RWPE2 (cell line): ENCODE measurements at regions not wholly inside any gene's neighbourhood (a gene's known extent, or its start where the extent isn't known, plus 50 kb on each side); places are given as distances from the start of the nearest gene placed in this dataset.

Source experiments
- ATAC-seq: fragments of 200-7000 bp; cut with Tn5 transposase; 3 replicates; pipeline ENCODE4 v1.9.1; 2021; ENCODE audit warnings: low read depth
- DNase-seq: peaks from one replicate; pipeline ENCODE4 v3.0.0-alpha.2; 2020; ENCODE audit warnings: low spot score
- H3K27ac ChIP-seq: fragments of 450-650 bp; 2 replicates; pipeline ENCODE4 v1.5.1; 2017; ENCODE audit warnings: mild to moderate bottlenecking; ENCODE audit not compliant: poor library complexity, severe bottlenecking
- H3K27me3 ChIP-seq: fragments of 250-450 bp; sonication (Bioruptor Pico); 2 replicates; pipeline ENCODE4 v1.5.1; 2021; ENCODE audit warnings: mild to moderate bottlenecking, moderate library complexity; ENCODE audit not compliant: insufficient read depth, poor library complexity, severe bottlenecking
- H3K36me3 ChIP-seq: fragments of 250-450 bp; sonication (Bioruptor Pico); 2 replicates; pipeline ENCODE4 v1.5.1; 2020; ENCODE audit warnings: low read depth, mild to moderate bottlenecking, moderate library complexity
- H3K4me1 ChIP-seq: fragments of 250-450 bp; sonication (Bioruptor Pico); 2 replicates; pipeline ENCODE4 v1.5.1; 2021; ENCODE audit warnings: mild to moderate bottlenecking, moderate library complexity; ENCODE audit not compliant: insufficient read depth, poor library complexity, severe bottlenecking
- H3K4me3 ChIP-seq: fragments of 250-450 bp; sonication (Bioruptor Pico); 2 replicates; pipeline ENCODE4 v1.5.1; 2021; ENCODE audit warnings: mild to moderate bottlenecking, moderate library complexity; ENCODE audit not compliant: severe bottlenecking
- H3K9me3 ChIP-seq: fragments of 250-450 bp; sonication (Bioruptor Pico); 2 replicates; pipeline ENCODE4 v1.5.1; 2021; ENCODE audit warnings: mild to moderate bottlenecking, moderate library complexity; ENCODE audit not compliant: severe bottlenecking
- TF ChIP-seq, protein P1 (sequence below): fragments of 450-650 bp; IDR thresholded peaks from one replicate; pipeline ENCODE4 v1.5.1; 2017; ENCODE audit warnings: mild to moderate bottlenecking, moderate library complexity; ENCODE audit not compliant: poor library complexity, severe bottlenecking

DNA sequence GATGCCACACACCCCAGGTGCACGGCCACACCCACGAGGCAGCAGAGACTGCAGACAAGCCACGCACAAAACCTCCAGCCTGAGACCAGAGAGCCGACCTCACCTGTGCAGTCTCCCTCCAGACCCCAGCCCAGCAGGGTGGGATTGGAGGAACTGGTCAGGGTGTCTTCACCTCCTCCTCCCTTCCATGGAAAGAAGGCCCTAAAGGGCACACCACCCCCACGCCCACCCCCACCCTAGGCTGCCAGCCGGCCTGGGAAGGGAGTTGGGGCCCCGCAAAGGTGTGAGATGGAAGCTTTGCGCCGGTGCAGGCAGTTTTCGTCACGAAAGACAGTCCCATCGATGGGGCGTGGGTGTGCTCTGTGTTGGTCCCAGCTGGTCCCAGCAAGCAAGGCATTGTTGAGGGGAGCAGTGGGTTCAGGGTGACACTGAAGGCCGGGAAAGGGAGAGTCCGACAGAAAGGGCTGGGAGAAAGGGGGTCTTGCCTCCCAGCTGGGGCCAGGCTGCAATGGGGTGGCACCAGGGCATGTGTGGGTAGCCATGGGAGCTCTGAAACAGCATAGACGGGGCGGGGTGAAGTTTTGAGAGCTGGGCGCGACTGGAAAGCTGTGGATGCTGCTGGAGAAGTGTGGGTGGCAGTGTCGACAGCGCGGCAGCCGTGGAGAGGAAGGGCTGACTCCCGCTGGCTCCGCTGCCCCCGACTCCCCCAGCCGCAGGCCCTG, 349.2 kb downstream of the GLRX3 start:
- DNase-seq: no peak
- H3K4me1 ChIP-seq: no peaks in the 10 kb centered on the region
- no peak for ATAC-seq
- H3K4me3 ChIP-seq: no peak overlapping the region
- H3K27ac ChIP-seq: no peak overlapping the region
- no peaks in the 10 kb centered on the region for H3K27me3 ChIP-seq
- TF ChIP-seq, protein P1, sequence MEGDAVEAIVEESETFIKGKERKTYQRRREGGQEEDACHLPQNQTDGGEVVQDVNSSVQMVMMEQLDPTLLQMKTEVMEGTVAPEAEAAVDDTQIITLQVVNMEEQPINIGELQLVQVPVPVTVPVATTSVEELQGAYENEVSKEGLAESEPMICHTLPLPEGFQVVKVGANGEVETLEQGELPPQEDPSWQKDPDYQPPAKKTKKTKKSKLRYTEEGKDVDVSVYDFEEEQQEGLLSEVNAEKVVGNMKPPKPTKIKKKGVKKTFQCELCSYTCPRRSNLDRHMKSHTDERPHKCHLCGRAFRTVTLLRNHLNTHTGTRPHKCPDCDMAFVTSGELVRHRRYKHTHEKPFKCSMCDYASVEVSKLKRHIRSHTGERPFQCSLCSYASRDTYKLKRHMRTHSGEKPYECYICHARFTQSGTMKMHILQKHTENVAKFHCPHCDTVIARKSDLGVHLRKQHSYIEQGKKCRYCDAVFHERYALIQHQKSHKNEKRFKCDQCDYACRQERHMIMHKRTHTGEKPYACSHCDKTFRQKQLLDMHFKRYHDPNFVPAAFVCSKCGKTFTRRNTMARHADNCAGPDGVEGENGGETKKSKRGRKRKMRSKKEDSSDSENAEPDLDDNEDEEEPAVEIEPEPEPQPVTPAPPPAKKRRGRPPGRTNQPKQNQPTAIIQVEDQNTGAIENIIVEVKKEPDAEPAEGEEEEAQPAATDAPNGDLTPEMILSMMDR: no peak
- H3K36me3 ChIP-seq: no peaks in the 10 kb centered on the region
- H3K9me3 ChIP-seq: no peaks in the 10 kb centered on the region

DNA sequence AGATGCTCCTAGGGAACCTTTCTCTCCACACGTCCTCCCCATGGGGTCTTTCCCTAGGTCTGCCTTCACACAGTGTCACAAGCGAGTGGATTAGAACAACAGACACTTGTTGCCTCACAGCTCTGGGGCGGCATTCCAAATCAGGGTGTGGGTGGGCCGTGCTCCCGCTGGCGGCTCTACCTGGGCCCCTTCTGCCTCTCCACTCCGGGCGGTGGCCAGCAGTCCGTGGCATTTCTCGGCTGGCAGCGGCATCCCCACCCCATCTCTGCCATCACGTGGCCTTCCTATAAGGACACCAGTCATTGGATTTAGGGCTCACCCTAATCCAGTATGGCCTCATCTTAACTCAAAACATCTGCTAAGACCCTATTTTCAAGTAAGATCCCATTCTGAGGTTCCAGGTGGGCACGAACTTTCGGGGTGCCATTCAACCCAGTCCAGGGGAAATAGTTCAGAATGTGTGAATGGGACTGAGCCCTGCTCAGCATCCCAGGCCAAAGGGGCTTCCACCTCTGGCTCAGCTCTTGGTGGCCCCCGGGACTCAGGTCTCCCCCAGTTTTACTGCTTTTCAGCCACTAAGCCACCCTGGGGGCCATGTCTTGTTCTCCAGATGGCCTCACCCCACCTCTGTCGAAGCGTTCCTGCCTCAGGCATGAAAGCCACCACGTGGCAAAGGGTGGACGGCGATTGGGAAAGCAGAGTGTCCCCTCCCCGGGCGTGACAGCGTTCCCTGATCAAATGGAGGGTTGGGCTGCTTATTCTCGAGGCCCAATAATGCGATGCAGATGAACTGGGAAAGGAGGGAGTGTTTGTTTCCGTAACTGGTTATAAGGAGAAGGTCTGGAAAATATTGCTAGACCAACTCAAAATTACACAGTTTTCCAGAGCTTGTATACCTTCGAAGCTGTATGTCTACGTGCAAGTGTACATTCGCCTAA, 350.0 kb downstream of the GLRX3 start:
- Histone ChIP-seq H3K36me3 (no peaks in the 10 kb centered on the region), H3K9me3 (no peaks in the 10 kb centered on the region), H3K27ac (no peak overlapping the region), H3K4me3 (no peak overlapping the region), H3K4me1 (no peaks in the 10 kb centered on the region), H3K27me3 (no peaks in the 10 kb centered on the region)
- DNase-seq (peak; percentile 23), ATAC-seq (no peak)
- TF ChIP-seq, protein P1: no peak

DNA sequence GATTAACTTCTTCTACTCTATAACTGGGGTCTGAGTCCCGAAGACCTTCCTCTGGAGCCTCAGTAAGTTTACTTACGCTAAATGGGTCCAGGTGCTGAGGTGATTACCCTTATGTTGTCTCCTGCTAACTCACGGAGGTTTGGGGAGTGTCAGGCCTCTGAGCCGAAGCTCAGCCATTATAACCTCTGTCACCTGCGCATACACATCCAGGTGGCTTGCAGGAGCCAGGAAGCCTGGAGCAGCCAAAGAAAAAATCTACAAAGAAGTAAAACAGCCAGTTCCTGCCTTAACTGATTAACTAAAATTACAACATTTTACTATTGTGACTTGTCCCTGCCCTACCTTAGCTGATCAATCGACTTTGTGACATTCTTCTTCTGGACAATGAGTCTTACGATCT, 350.7 kb downstream of the GLRX3 start:
- TF ChIP-seq, protein P1: no peak
- Histone ChIP-seq H3K4me3 (no peak overlapping the region), H3K27me3 (no peaks in the 10 kb centered on the region), H3K36me3 (no peaks in the 10 kb centered on the region), H3K9me3 (no peaks in the 10 kb centered on the region), H3K27ac (no peak overlapping the region), H3K4me1 (no peaks in the 10 kb centered on the region)
- DNase-seq (no peak), ATAC-seq (no peak)

DNA sequence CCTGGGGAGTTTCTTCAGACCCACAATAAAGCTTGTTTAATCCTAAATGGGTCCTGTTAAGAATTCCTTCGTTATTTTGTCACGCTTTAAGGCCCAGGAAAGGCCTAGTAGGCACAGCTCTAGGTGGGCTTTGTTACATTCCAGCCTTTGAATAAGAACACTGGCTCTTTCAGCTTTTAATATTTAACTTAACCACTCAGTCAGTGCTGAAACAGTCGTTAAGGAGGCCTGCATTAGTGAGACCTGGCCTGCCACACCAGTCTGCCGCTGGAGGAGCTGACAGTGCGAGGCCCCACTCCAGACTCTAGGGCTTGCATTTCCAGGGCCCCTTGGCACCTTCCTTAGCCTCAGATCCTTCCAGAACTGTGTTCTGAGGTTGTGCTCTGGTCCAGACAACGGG, 351.4 kb downstream of the GLRX3 start:
- DNase-seq (peak; percentile 16), ATAC-seq (no peak)
- Histone ChIP-seq H3K27ac (no peak overlapping the region), H3K4me3 (no peak overlapping the region), H3K9me3 (no peaks in the 10 kb centered on the region), H3K27me3 (no peaks in the 10 kb centered on the region), H3K4me1 (no peaks in the 10 kb centered on the region), H3K36me3 (no peaks in the 10 kb centered on the region)
- TF ChIP-seq, protein P1: no peak
